ENCODE measurements at regions not wholly inside any gene's neighbourhood (a gene's known extent, or its start where the extent isn't known, plus 50 kb on each side); places are given as distances from the start of the nearest gene placed in this dataset.
A peak's percentile ranks its signal among the peaks of the same experiment; 100 is the strongest.

- DNase-seq (ENCODE audit: low spot score), result no peak
Observed at GRCh38 chr15:85307687-85308045, 72.7 kb upstream of the AKAP13 start.

GRCh38 chr15:85311647-85312046 is 68.8 kb upstream of the AKAP13 start:
- DNase-seq (ENCODE audit: low spot score), result no peak

- no peak for DNase-seq (ENCODE audit: low spot score)
Observed at GRCh38 chr15:85312486-85312885, 67.9 kb upstream of the AKAP13 start.

GRCh38 chr15:85312929-85313331 is 67.5 kb upstream of the AKAP13 start:
- DNase-seq (ENCODE audit: low spot score), result no peak

GRCh38 chr15:85313339-85313738 is 67.1 kb upstream of the AKAP13 start:
- DNase-seq (ENCODE audit: low spot score), result no peak

- no peak for DNase-seq (ENCODE audit: low spot score)
Observed at GRCh38 chr15:85314146-85314545, 66.3 kb upstream of the AKAP13 start.

GRCh38 chr15:85314633-85315032 is 65.8 kb upstream of the AKAP13 start:
- DNase-seq (ENCODE audit: low spot score), result no peak

- peak; percentile 56 for DNase-seq (ENCODE audit: low spot score)
Observed at GRCh38 chr15:85316244-85316934, 64.0 kb upstream of the AKAP13 start.

- DNase-seq (ENCODE audit: low spot score), result peak; percentile 19
Observed at GRCh38 chr15:85318048-85318731, 62.2 kb upstream of the AKAP13 start.

GRCh38 chr15:85318732-85319076 is 61.7 kb upstream of the AKAP13 start:
- no peak for DNase-seq (ENCODE audit: low spot score)

GRCh38 chr15:85324202-85324601 is 56.2 kb upstream of the AKAP13 start:
- DNase-seq (ENCODE audit: low spot score), result no peak

GRCh38 chr15:85325834-85326233 is 54.6 kb upstream of the AKAP13 start:
- no peak for DNase-seq (ENCODE audit: low spot score)

- no peak for DNase-seq (ENCODE audit: low spot score)
Observed at GRCh38 chr15:85326291-85326690, 54.1 kb upstream of the AKAP13 start.

- no peak for DNase-seq (ENCODE audit: low spot score)
Observed at GRCh38 chr15:85327820-85328219, 52.6 kb upstream of the AKAP13 start.

GRCh38 chr15:85329561-85330422 is 50.6 kb upstream of the AKAP13 start:
- no peak for DNase-seq (ENCODE audit: low spot score)

Measured in ecto neural progenitor cell (in vitro differentiated cells).